Activated T-cell treated with anti-CD3 and anti-CD28 coated beads, Interleukin-2, amount 50 U/mL, for 24 hours (primary cell): ENCODE measurements at regions not wholly inside any gene's neighbourhood (a gene's known extent, or its start where the extent isn't known, plus 50 kb on each side); places are given as distances from the start of the nearest gene placed in this dataset.
A peak's percentile ranks its signal among the peaks of the same experiment; 100 is the strongest.
"Not testable (repeated sequence)": the region's sequence is repeated elsewhere in the genome, so short reads cannot be mapped to it uniquely, and the experiment has no call there.

Experiments used
- DNase-seq: peaks from one replicate; pipeline ENCODE4 v3.0.0-alpha.2; 2020
- H3K27ac Mint-ChIP-seq: 2 replicates; pipeline ENCODE4 v1.8.0; 2020; ENCODE audit warnings: mild to moderate bottlenecking, mixed read lengths
- H3K27me3 Mint-ChIP-seq: 2 replicates; pipeline ENCODE4 v1.8.0; 2020; ENCODE audit warnings: mixed read lengths
- H3K36me3 Mint-ChIP-seq: 2 replicates; pipeline ENCODE4 v1.8.0; 2020; ENCODE audit warnings: low read depth, mixed read lengths
- H3K4me1 Mint-ChIP-seq: 2 replicates; pipeline ENCODE4 v1.8.0; 2020; ENCODE audit warnings: low read depth, mixed read lengths
- H3K4me3 Mint-ChIP-seq: 2 replicates; pipeline ENCODE4 v1.8.0; 2020; ENCODE audit warnings: mild to moderate bottlenecking, moderate library complexity, mixed read lengths
- H3K9me3 Mint-ChIP-seq: 2 replicates; pipeline ENCODE4 v1.8.0; 2020; ENCODE audit warnings: mixed read lengths

GRCh38 chr12:107594995-107595394 is 90.6 kb upstream of the PWP1 start:
- DNase-seq, result no peak
- H3K9me3 Mint-ChIP-seq, result peaks cover 23% of the 10 kb centered on the region
- H3K27ac Mint-ChIP-seq, result no peak overlapping the region
- no peaks in the 10 kb centered on the region for H3K27me3 Mint-ChIP-seq
- no peak overlapping the region for H3K4me3 Mint-ChIP-seq
- no peaks in the 10 kb centered on the region for H3K4me1 Mint-ChIP-seq
- H3K36me3 Mint-ChIP-seq, result peaks cover 29% of the 10 kb centered on the region

GRCh38 chr12:107597695-107598410 is 87.7 kb upstream of the PWP1 start:
- Mint-ChIP-seq H3K4me3 (no peak overlapping the region), H3K27ac (no peak overlapping the region), H3K4me1 (no peaks in the 10 kb centered on the region), H3K9me3 (peaks cover 10% of the 10 kb centered on the region), H3K36me3 (peaks cover 13% of the 10 kb centered on the region), H3K27me3 (no peaks in the 10 kb centered on the region)
- no peak for DNase-seq

GRCh38 chr12:107598906-107599305 is 86.7 kb upstream of the PWP1 start:
- Mint-ChIP-seq H3K4me3 (no peak overlapping the region), H3K4me1 (no peaks in the 10 kb centered on the region), H3K36me3 (peaks cover 4% of the 10 kb centered on the region), H3K9me3 (peaks cover 3% of the 10 kb centered on the region), H3K27me3 (no peaks in the 10 kb centered on the region), H3K27ac (no peak overlapping the region)
- DNase-seq, result no peak

- no peaks in the 10 kb centered on the region for H3K4me1 Mint-ChIP-seq
- no peaks in the 10 kb centered on the region for H3K9me3 Mint-ChIP-seq
- no peaks in the 10 kb centered on the region for H3K27me3 Mint-ChIP-seq
- no peak overlapping the region for H3K4me3 Mint-ChIP-seq
- no peak for DNase-seq
- H3K36me3 Mint-ChIP-seq, result no peaks in the 10 kb centered on the region
- H3K27ac Mint-ChIP-seq, result no peak overlapping the region
Measured at GRCh38 chr12:107600581-107601144, 84.9 kb upstream of the PWP1 start.

GRCh38 chr12:107602446-107602845 is 83.2 kb upstream of the PWP1 start:
- Mint-ChIP-seq H3K4me3 (no peak overlapping the region), H3K4me1 (no peaks in the 10 kb centered on the region), H3K27me3 (no peaks in the 10 kb centered on the region), H3K36me3 (no peaks in the 10 kb centered on the region), H3K27ac (no peak overlapping the region), H3K9me3 (no peaks in the 10 kb centered on the region)
- no peak for DNase-seq

GRCh38 chr12:107605293-107605692 is 80.3 kb upstream of the PWP1 start:
- H3K27me3 Mint-ChIP-seq, result no peaks in the 10 kb centered on the region
- H3K9me3 Mint-ChIP-seq, result no peaks in the 10 kb centered on the region
- DNase-seq, result no peak
- no peak overlapping the region for H3K4me3 Mint-ChIP-seq
- H3K36me3 Mint-ChIP-seq, result no peaks in the 10 kb centered on the region
- H3K4me1 Mint-ChIP-seq, result no peaks in the 10 kb centered on the region
- H3K27ac Mint-ChIP-seq, result no peak overlapping the region

- Mint-ChIP-seq H3K27ac (no peak overlapping the region), H3K4me1 (no peaks in the 10 kb centered on the region), H3K27me3 (no peaks in the 10 kb centered on the region), H3K36me3 (peaks cover 3% of the 10 kb centered on the region), H3K4me3 (no peak overlapping the region), H3K9me3 (no peaks in the 10 kb centered on the region)
- peak; percentile 87 for DNase-seq
Measured at GRCh38 chr12:107607464-107608392, 77.9 kb upstream of the PWP1 start.

- not testable (repeated sequence) for H3K27me3 Mint-ChIP-seq, H3K4me3 Mint-ChIP-seq, DNase-seq, H3K36me3 Mint-ChIP-seq, H3K9me3 Mint-ChIP-seq, H3K27ac Mint-ChIP-seq, H3K4me1 Mint-ChIP-seq
Measured at GRCh38 chr12:107608779-107609178, 76.8 kb upstream of the PWP1 start.

GRCh38 chr12:107610021-107610859 is 75.4 kb upstream of the PWP1 start:
- Mint-ChIP-seq H3K9me3 (no peaks in the 10 kb centered on the region), H3K27me3 (no peaks in the 10 kb centered on the region), H3K36me3 (peaks cover 13% of the 10 kb centered on the region), H3K27ac (no peak overlapping the region), H3K4me3 (no peak overlapping the region), H3K4me1 (no peaks in the 10 kb centered on the region)
- DNase-seq, result peak; percentile 34

GRCh38 chr12:107612508-107612907 is 73.1 kb upstream of the PWP1 start:
- no peak overlapping the region for H3K4me3 Mint-ChIP-seq
- H3K36me3 Mint-ChIP-seq, result peaks cover 17% of the 10 kb centered on the region
- H3K27ac Mint-ChIP-seq, result no peak overlapping the region
- no peak for DNase-seq
- H3K9me3 Mint-ChIP-seq, result no peaks in the 10 kb centered on the region
- H3K4me1 Mint-ChIP-seq, result no peaks in the 10 kb centered on the region
- H3K27me3 Mint-ChIP-seq, result no peaks in the 10 kb centered on the region

- Mint-ChIP-seq H3K9me3 (no peaks in the 10 kb centered on the region), H3K4me1 (no peaks in the 10 kb centered on the region), H3K27ac (no peak overlapping the region), H3K27me3 (no peaks in the 10 kb centered on the region), H3K4me3 (no peak overlapping the region), H3K36me3 (peaks cover 35% of the 10 kb centered on the region)
- DNase-seq, result no peak
Measured at GRCh38 chr12:107616941-107617340, 68.7 kb upstream of the PWP1 start.

- peaks cover 30% of the 10 kb centered on the region for H3K36me3 Mint-ChIP-seq
- H3K4me3 Mint-ChIP-seq, result no peak overlapping the region
- no peaks in the 10 kb centered on the region for H3K27me3 Mint-ChIP-seq
- no peaks in the 10 kb centered on the region for H3K4me1 Mint-ChIP-seq
- no peak overlapping the region for H3K27ac Mint-ChIP-seq
- no peaks in the 10 kb centered on the region for H3K9me3 Mint-ChIP-seq
- no peak for DNase-seq
Measured at GRCh38 chr12:107618106-107618505, 67.5 kb upstream of the PWP1 start.

GRCh38 chr12:107619831-107620230 is 65.8 kb upstream of the PWP1 start:
- Mint-ChIP-seq H3K36me3 (peaks cover 42% of the 10 kb centered on the region), H3K4me3 (no peak overlapping the region), H3K4me1 (no peaks in the 10 kb centered on the region), H3K9me3 (peaks cover 9% of the 10 kb centered on the region), H3K27ac (no peak overlapping the region), H3K27me3 (no peaks in the 10 kb centered on the region)
- no peak for DNase-seq

- H3K4me1 Mint-ChIP-seq, result no peaks in the 10 kb centered on the region
- no peak for DNase-seq
- no peak overlapping the region for H3K27ac Mint-ChIP-seq
- H3K27me3 Mint-ChIP-seq, result no peaks in the 10 kb centered on the region
- H3K36me3 Mint-ChIP-seq, result peaks cover 49% of the 10 kb centered on the region
- H3K4me3 Mint-ChIP-seq, result no peak overlapping the region
- peaks cover 9% of the 10 kb centered on the region for H3K9me3 Mint-ChIP-seq
Measured at GRCh38 chr12:107622001-107622400, 63.6 kb upstream of the PWP1 start.
